ENCODE measurements at regions not wholly inside any gene's neighbourhood (a gene's known extent, or its start where the extent isn't known, plus 50 kb on each side); places are given as distances from the start of the nearest gene placed in this dataset.

DNA sequence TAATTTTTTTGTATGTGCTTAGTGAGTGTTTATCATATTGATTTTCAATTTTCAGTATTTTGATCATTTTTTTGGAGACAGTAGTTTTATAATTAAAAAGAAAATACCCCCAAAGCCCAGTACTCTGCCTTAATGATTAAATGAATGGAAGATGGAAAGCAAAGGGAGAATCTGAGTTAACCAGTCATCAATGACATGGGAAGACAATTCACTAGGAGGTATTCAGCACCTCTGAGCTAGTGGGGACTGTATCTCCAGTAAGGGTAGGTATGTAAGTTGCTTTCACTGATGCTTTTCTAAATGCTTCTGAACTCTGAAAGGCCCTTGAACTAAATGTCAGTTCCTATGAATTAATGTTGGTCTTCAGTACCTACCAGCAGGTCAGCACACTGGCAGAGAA, 590.4 kb upstream of the DPPA4 start:
- H3K4me3 ChIP-seq (ENCODE audit: low read length): no peak overlapping the region
- TF ChIP-seq, protein P1, sequence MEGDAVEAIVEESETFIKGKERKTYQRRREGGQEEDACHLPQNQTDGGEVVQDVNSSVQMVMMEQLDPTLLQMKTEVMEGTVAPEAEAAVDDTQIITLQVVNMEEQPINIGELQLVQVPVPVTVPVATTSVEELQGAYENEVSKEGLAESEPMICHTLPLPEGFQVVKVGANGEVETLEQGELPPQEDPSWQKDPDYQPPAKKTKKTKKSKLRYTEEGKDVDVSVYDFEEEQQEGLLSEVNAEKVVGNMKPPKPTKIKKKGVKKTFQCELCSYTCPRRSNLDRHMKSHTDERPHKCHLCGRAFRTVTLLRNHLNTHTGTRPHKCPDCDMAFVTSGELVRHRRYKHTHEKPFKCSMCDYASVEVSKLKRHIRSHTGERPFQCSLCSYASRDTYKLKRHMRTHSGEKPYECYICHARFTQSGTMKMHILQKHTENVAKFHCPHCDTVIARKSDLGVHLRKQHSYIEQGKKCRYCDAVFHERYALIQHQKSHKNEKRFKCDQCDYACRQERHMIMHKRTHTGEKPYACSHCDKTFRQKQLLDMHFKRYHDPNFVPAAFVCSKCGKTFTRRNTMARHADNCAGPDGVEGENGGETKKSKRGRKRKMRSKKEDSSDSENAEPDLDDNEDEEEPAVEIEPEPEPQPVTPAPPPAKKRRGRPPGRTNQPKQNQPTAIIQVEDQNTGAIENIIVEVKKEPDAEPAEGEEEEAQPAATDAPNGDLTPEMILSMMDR (conservative IDR thresholded peaks at IDR 0.05; ENCODE audit: low read depth, low read length): no peak
- DNase-seq (ENCODE audit: low read depth): no peak

GRCh38 chr3:109930582-109930981, 593.2 kb upstream of the DPPA4 start:
- TF ChIP-seq, protein P1 (conservative IDR thresholded peaks at IDR 0.05; ENCODE audit: low read depth, low read length): no peak
- no peak overlapping the region for H3K4me3 ChIP-seq (ENCODE audit: low read length)
- no peak for DNase-seq (ENCODE audit: low read depth)

GRCh38 chr3:109933576-109933975, 596.2 kb upstream of the DPPA4 start:
- H3K4me3 ChIP-seq (ENCODE audit: low read length): no peak overlapping the region
- TF ChIP-seq, protein P1 (conservative IDR thresholded peaks at IDR 0.05; ENCODE audit: low read depth, low read length): no peak
- DNase-seq (ENCODE audit: low read depth): no peak

- no peak overlapping the region for H3K4me3 ChIP-seq (ENCODE audit: low read length)
- no peak for DNase-seq (ENCODE audit: low read depth)
- TF ChIP-seq, protein P1 (conservative IDR thresholded peaks at IDR 0.05; ENCODE audit: low read depth, low read length): no peak
Measured at GRCh38 chr3:109939817-109940216, 602.5 kb upstream of the DPPA4 start.

DNA sequence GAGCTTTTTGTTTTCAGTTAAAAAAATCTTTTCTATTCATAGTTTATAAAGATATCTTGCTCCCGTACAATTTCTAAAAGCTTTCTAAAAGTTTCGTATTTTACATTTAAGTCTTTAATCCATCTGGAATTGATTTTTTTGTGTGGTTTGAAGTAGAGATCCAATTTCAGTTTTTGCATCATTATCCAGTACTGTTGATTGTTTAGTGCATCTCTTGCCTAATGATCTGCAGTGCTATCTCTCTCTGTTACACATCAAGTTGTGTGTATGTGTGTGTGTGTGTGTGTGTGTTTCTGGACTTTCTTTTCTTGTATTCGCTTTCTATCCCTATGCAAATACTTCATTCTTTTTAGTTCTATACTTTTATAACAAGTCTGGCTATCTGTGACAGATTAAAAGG, 605.8 kb upstream of the DPPA4 start:
- H3K4me3 ChIP-seq (ENCODE audit: low read length): no peak overlapping the region
- TF ChIP-seq, protein P1 (conservative IDR thresholded peaks at IDR 0.05; ENCODE audit: low read depth, low read length): no peak
- no peak for DNase-seq (ENCODE audit: low read depth)

GRCh38 chr3:109944836-109945235, 607.5 kb upstream of the DPPA4 start:
- H3K4me3 ChIP-seq (ENCODE audit: low read length): no peak overlapping the region
- TF ChIP-seq, protein P1 (conservative IDR thresholded peaks at IDR 0.05; ENCODE audit: low read depth, low read length): no peak
- DNase-seq (ENCODE audit: low read depth): no peak

DNA sequence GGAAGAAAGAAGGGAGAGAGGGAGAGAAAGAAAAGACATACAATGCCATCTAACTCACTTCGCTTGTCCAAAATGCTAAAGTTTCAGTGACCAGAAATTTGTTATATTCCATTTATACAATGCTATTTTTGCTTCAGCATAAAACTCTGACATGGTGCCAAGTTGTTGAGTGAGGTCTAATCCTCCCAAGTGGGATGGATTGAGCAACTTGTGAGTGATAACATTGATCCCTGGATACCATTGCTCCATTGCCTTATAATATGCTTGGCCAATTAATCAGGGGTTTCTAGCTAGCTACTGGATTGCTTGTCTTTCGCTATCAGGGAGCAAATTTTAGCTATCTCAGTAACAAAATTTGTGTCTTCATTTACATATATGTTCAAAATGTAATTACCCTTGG, 615.6 kb upstream of the DPPA4 start:
- peak; percentile 64 for DNase-seq (ENCODE audit: low read depth)
- no peak overlapping the region for H3K4me3 ChIP-seq (ENCODE audit: low read length)
- TF ChIP-seq, protein P1 (conservative IDR thresholded peaks at IDR 0.05; ENCODE audit: low read depth, low read length): no peak
